ENCODE measurements at regions not wholly inside any gene's neighbourhood (a gene's known extent, or its start where the extent isn't known, plus 50 kb on each side); places are given as distances from the start of the nearest gene placed in this dataset.

DNA sequence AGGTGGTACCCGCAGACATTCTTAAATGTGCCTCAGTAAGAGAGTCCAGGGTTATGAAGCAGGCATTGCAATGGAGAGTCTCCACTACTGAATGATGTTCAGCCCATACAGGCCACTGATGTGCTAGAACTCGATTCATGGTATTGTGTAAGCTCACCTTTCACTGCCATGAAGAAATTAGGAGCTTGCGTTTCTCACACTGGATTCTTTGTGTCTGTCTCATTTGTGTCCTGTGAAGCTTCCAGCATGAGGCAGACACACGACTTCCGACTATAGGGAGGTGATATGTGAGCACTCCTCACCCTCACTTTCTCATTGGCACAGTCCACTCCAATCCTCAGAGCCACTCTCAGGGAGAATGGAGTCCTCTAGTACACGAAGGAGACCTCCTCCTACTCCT is 677.4 kb upstream of the RAB6C start:
- Histone ChIP-seq H3K27me3 (no peaks in the 10 kb centered on the region), H3K36me3 (no peaks in the 10 kb centered on the region), H3K4me3 (no peak overlapping the region), H3K9me3 (no peaks in the 10 kb centered on the region), H3K4me1 (peaks cover 9 to 52% (median 10%) of the 10 kb centered on the region in 3 donors), H3K27ac (peak overlapping the region; percentile 18 to 79 (median 78))
- ATAC-seq = peak; percentile 38
- WGBS, 2 donors (ENCODE audit: low coverage in 1 of 2) = 41 to 62% methylated on average over 2 to 6 of the region's 6 CpGs
- TF ChIP-seq POLR2A (IDR thresholded peaks at IDR 0.05) (no peak), POLR2AphosphoS5 (IDR thresholded peaks at IDR 0.05) (peak; percentile 20)

- Histone ChIP-seq H3K9me3 (no peaks in the 10 kb centered on the region), H3K4me3 (no peak overlapping the region), H3K4me1 (peaks cover 9 to 46% (median 10%) of the 10 kb centered on the region in 3 donors), H3K27me3 (no peaks in the 10 kb centered on the region), H3K27ac (peak overlapping the region in 3 of 4 donors; percentile 76 to 79 (median 79)), H3K36me3 (no peaks in the 10 kb centered on the region)
- TF ChIP-seq POLR2AphosphoS5 (IDR thresholded peaks at IDR 0.05) (peak; percentile 65), CTCF (IDR thresholded peaks at IDR 0.05) (no peak), EP300 (IDR thresholded peaks at IDR 0.05) (no peak)
- ATAC-seq = no peak
- WGBS, 2 donors (ENCODE audit: low coverage in 1 of 2) = 23 to 28% methylated on average over 6 of the region's 6 CpGs
These were observed 676.8 kb upstream of the RAB6C start for GRCh38 chr2:129302561-129303183.

DNA sequence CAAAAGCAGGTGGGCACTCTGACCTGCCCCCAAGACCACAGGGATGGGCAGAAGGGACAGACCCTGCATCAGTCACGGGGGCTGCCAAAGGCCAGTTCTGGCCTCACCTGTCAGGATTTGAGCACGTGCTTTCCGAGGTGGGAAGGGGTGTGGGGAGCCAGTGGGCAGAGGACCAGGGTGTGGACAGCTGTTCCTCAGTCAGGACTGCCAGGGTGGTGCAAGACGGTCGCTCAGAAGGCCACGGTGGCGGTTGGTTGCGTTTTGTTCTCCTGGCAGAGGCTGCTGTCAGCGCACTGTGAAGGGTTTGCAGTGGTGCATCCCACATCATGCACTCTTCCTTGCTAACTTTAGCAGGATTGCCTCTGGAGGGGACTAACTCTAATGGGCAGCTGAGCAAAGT is 665.3 kb upstream of the RAB6C start:
- H3K4me1 ChIP-seq = no peaks in the 10 kb centered on the region
- WGBS, 2 donors (ENCODE audit: low coverage in 1 of 2) = 100% methylated on average over 1 of the region's 9 CpGs; no CpG with 5 or more reads in 1 of the 2 donors
- no peaks in the 10 kb centered on the region for H3K9me3 ChIP-seq
- TF ChIP-seq EP300 (IDR thresholded peaks at IDR 0.05) (no peak), POLR2AphosphoS5 (IDR thresholded peaks at IDR 0.05) (no peak), POLR2A (IDR thresholded peaks at IDR 0.05) (no peak), CTCF (IDR thresholded peaks at IDR 0.05) (no peak)
- no peak for ATAC-seq
- H3K27ac ChIP-seq = no peak overlapping the region
- H3K36me3 ChIP-seq = no peaks in the 10 kb centered on the region
- H3K27me3 ChIP-seq = no peaks in the 10 kb centered on the region
- no peak overlapping the region for H3K4me3 ChIP-seq

DNA sequence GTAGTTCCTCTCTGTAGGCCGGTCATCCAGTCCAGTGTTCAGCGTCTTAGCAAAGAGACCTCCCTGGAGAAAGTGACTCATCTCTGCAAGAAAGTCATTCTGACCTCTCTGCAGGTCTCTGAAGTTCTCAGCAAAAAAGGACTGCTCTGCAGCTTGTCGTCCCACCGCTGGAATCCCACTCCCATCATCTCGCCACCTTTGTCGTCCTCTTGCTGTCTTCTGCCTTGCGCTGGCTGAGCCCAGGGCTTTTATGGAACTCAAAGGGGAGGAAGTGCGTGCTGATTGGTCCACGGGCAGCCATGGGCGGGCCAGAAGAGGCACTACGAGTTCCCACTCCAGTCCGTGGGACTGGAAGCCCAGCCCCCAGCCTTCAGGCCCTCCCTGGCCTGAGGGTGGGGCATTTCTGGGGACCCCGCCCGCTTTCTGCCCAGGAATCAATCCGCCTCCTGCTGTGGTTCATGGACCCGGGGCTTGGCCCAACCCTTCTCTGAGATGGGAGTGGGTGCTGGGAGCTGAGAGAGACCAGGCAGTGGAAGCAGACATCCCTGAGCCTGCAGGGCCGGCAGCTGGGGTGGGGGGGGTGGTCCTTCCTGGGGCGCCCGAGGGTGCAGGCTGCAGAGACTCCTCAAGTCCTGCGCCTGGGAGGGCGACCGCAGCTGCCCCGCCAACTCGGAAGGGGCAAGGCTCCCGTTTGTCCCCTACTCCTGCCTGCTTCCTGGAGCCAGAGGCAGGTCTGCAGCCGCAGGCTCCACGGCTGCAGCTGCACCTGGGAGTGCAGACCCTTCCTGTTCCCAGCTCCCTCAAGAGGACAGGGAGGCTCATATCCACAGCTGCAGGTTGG is 660.7 kb upstream of the RAB6C start:
- Histone ChIP-seq H3K4me3 (no peak overlapping the region), H3K9me3 (no peaks in the 10 kb centered on the region), H3K4me1 (no peaks in the 10 kb centered on the region), H3K36me3 (no peaks in the 10 kb centered on the region), H3K27me3 (no peaks in the 10 kb centered on the region), H3K27ac (no peak overlapping the region)
- WGBS, 2 donors (ENCODE audit: low coverage in 1 of 2) = 58 to 68% methylated on average over 3 to 6 of the region's 27 CpGs
- ATAC-seq = no peak
- TF ChIP-seq POLR2A (IDR thresholded peaks at IDR 0.05) = no peak
- TF ChIP-seq POLR2AphosphoS5 (IDR thresholded peaks at IDR 0.05) = no peak
- TF ChIP-seq CTCF (IDR thresholded peaks at IDR 0.05) = no peak
- TF ChIP-seq EP300 (IDR thresholded peaks at IDR 0.05) = no peak

GRCh38 chr2:129319422-129319717 is 660.1 kb upstream of the RAB6C start:
- H3K9me3 ChIP-seq = no peaks in the 10 kb centered on the region
- no peak for TF ChIP-seq CTCF (IDR thresholded peaks at IDR 0.05)
- TF ChIP-seq EP300 (IDR thresholded peaks at IDR 0.05) = no peak
- TF ChIP-seq POLR2A (IDR thresholded peaks at IDR 0.05) = no peak
- no peak for TF ChIP-seq POLR2AphosphoS5 (IDR thresholded peaks at IDR 0.05)
- H3K27me3 ChIP-seq = no peaks in the 10 kb centered on the region
- H3K36me3 ChIP-seq = no peaks in the 10 kb centered on the region
- WGBS, 2 donors (ENCODE audit: low coverage in 1 of 2) = no CpG with 5 or more reads among the region's 7 CpGs
- no peak overlapping the region for H3K27ac ChIP-seq
- H3K4me1 ChIP-seq = no peaks in the 10 kb centered on the region
- no peak for ATAC-seq
- H3K4me3 ChIP-seq = no peak overlapping the region

All from gastroesophageal sphincter (tissue), 4 donors.